B cell (primary cell): ENCODE measurements at regions not wholly inside any gene's neighbourhood (a gene's known extent, or its start where the extent isn't known, plus 50 kb on each side); places are given as distances from the start of the nearest gene placed in this dataset.

Experiments used
- ATAC-seq: fragments of 200-7000 bp; cut with Tn5 transposase; one replicate; pipeline ENCODE4 v1.10.0; 2021; ENCODE audit warnings: low read depth, mild to moderate bottlenecking, moderate number of reproducible peaks, moderate library complexity
- CTCF ChIA-PET: fragments of 350-600 bp; sonication (Branson Sonifier 250); formaldehyde crosslinking; loops from one replicate; lab custom pipeline; 2021; ENCODE audit warnings: antibody characterized with exemption, inconsistent platforms; lab: Charles Lee
- POLR2A ChIA-PET: fragments of 350-600 bp; sonication (Branson Sonifier 250); formaldehyde crosslinking; loops from one replicate; lab custom pipeline; 2021; ENCODE audit warnings: antibody characterized with exemption; lab: Charles Lee
- DNase-seq: peaks from one replicate; pipeline ENCODE4 v3.0.0; 2013
- H2AFZ ChIP-seq: 2 replicates; pipeline ENCODE4 v1.6.1; 2012; ENCODE audit warnings: mild to moderate bottlenecking, low read depth, low read length; ENCODE audit not compliant: insufficient read depth, poor library complexity, severe bottlenecking
- H3K27ac ChIP-seq, 2 donors: 1 replicate in 1 of 2; 2 replicates in 1 of 2; pipeline ENCODE4 v1.5.1; 2012 to 2013; ENCODE audit warnings: low read length in 2 of 2, mild to moderate bottlenecking in 2 of 2, moderate library complexity in 1 of 2
- H3K27me3 ChIP-seq, 4 experiments: fragments of 200-600 bp in 1 of 4; sonication (generic) in 1 of 4; replicated peaks in 1 of 4; 1 replicate in 2 of 4; 2 replicates in 2 of 4; pipeline versions ENCODE4 v1.6.1 to v1.7.0; 2013 to 2016; ENCODE audit warnings: low read length in 3 of 4, mild to moderate bottlenecking in 2 of 4, mixed read lengths in 1 of 4, moderate library complexity in 1 of 4; ENCODE audit not compliant: insufficient read depth in 4 of 4, control insufficient read depth in 3 of 4; ENCODE audit errors: control extremely low read depth in 1 of 4
- H3K36me3 ChIP-seq, 2 experiments: replicated peaks in 1 of 2; 1 replicate in 1 of 2; 2 replicates in 1 of 2; pipeline versions ENCODE4 v1.6.1 to v1.7.1; 2013; ENCODE audit warnings: low read length in 1 of 2; ENCODE audit not compliant: insufficient read depth in 2 of 2, control insufficient read depth in 1 of 2; ENCODE audit errors: control extremely low read depth in 1 of 2, extremely low read depth in 1 of 2
- H3K4me1 ChIP-seq, 2 donors: fragments of 200-600 bp in 1 of 2; sonication (generic) in 1 of 2; 1 replicate in 1 of 2; 2 replicates in 1 of 2; pipeline versions ENCODE4 v1.5.1 to v1.6.1; 2013 to 2017; ENCODE audit warnings: low read length in 2 of 2; ENCODE audit not compliant: control insufficient read depth in 2 of 2, insufficient read depth in 2 of 2
- H3K4me2 ChIP-seq: replicated peaks from 2 replicates; pipeline ENCODE3; 2012; ENCODE audit warnings: mild to moderate bottlenecking, low read depth, low read length; ENCODE audit not compliant: poor library complexity, severe bottlenecking
- H3K4me3 ChIP-seq, 5 experiments: fragments of 200-600 bp in 1 of 5; sonication (generic) in 1 of 5; 1 replicate in 3 of 5; 2 replicates in 2 of 5; pipeline versions ENCODE4 v1.5.1 to v1.7.0; 2011 to 2016; ENCODE audit warnings: low read length in 4 of 5, mild to moderate bottlenecking in 4 of 5, low read depth in 2 of 5, control low read depth in 1 of 5, moderate library complexity in 1 of 5; ENCODE audit not compliant: insufficient read depth in 1 of 5; ENCODE audit errors: control extremely low read depth in 1 of 5, extremely low read depth in 1 of 5
- H3K79me2 ChIP-seq: fragments of 200-600 bp; sonication (generic); one replicate; pipeline ENCODE4 v1.6.0; 2016; ENCODE audit warnings: low read length; ENCODE audit not compliant: control insufficient read depth, insufficient read depth
- H3K9ac ChIP-seq: fragments of 200-600 bp; sonication (generic); 2 replicates; pipeline ENCODE4 v1.6.1; 2017; ENCODE audit warnings: mild to moderate bottlenecking, low read length, moderate library complexity
- H3K9me3 ChIP-seq, 3 donors: one replicate each; pipeline versions ENCODE4 v1.6.1 to v1.7.1; 2013; ENCODE audit warnings: low read length in 2 of 3; ENCODE audit not compliant: control insufficient read depth in 2 of 3, insufficient read depth in 1 of 3; ENCODE audit errors: control extremely low read depth in 1 of 3
- H4K20me1 ChIP-seq: 2 replicates; pipeline ENCODE4 v1.6.0; 2012; ENCODE audit warnings: mild to moderate bottlenecking, low read length; ENCODE audit not compliant: insufficient read depth, control insufficient read depth, poor library complexity, severe bottlenecking
- H3K27ac Mint-ChIP-seq: one replicate; pipeline ENCODE4 v1.8.0; 2021; ENCODE audit warnings: mixed read lengths
- H3K27me3 Mint-ChIP-seq: one replicate; pipeline ENCODE4 v1.8.0; 2021; ENCODE audit warnings: mixed read lengths
- H3K4me1 Mint-ChIP-seq: one replicate; pipeline ENCODE4 v1.8.0; 2021; ENCODE audit warnings: mixed read lengths
- H3K4me3 Mint-ChIP-seq: one replicate; pipeline ENCODE4 v1.8.0; 2021; ENCODE audit warnings: mixed read lengths
- H3K9me3 Mint-ChIP-seq: one replicate; pipeline ENCODE4 v1.8.0; 2022; ENCODE audit warnings: mixed read lengths; ENCODE audit not compliant: insufficient read depth
- CTCF ChIP-seq: fragments of 200-600 bp; IDR thresholded peaks from one replicate; pipeline ENCODE4 v1.8.0; 2022; ENCODE audit warnings: antibody characterized with exemption, mild to moderate bottlenecking
- EZH2 ChIP-seq: IDR thresholded peaks from 2 replicates; pipeline ENCODE4 v1.6.1; 2012; ENCODE audit warnings: borderline replicate concordance, low read depth, mild to moderate bottlenecking, moderate library complexity, low read length; ENCODE audit not compliant: insufficient read depth, poor library complexity, severe bottlenecking
- WGBS: methylation state at CpG from one replicate; pipeline ENCODE4 v1.1.5; 2013; ENCODE audit warnings: missing lambda C conversion rate; ENCODE audit not compliant: insufficient coverage; 5-methylcytosine and 5-hydroxymethylcytosine counted together
- intact Hi-C: fragments of 100-400 bp; cut with micrococcal nuclease; formaldehyde crosslinking; loops from one replicate; pipeline ENCODE4 v1.10.0; 2022

- Histone ChIP-seq H3K79me2 (no peaks in the 10 kb centered on the region), H4K20me1 (no peaks in the 10 kb centered on the region), H3K27me3 (no peaks in the 10 kb centered on the region), H3K4me3 (no peak overlapping the region), H3K9me3 (no peaks in the 10 kb centered on the region), H2AFZ (no peak overlapping the region), H3K36me3 (no peaks in the 10 kb centered on the region), H3K4me1 (no peaks in the 10 kb centered on the region), H3K9ac (no peak overlapping the region), H3K27ac (no peak overlapping the region), H3K4me2 (no peak overlapping the region)
- DNase-seq (no peak), ATAC-seq (no peak)
- H3K27me3 Mint-ChIP-seq: peaks cover 4% of the 10 kb centered on the region
- no peak overlapping the region for H3K4me3 Mint-ChIP-seq
- POLR2A ChIA-PET: no interaction called here
- H3K4me1 Mint-ChIP-seq: no peaks in the 10 kb centered on the region
- TF ChIP-seq CTCF: no peak
- TF ChIP-seq EZH2: no peak
- 63% methylated on average over 1 of the region's 6 CpGs for WGBS
- CTCF ChIA-PET: interaction anchor here (0.7 kb wide), 1 partner anchor 9 kb away, joined by 3 read pairs; no protein-coding TSS in a partner anchor
- intact Hi-C loops: loop anchor here (5.0 kb wide), 1 partner anchor 488 kb away; the partner anchor contains the start of gene DRD1
- H3K27ac Mint-ChIP-seq: no peak overlapping the region
- no peaks in the 10 kb centered on the region for H3K9me3 Mint-ChIP-seq
Observed at GRCh38 chr5:174953871-174954270, 229.5 kb downstream of the MSX2 start.

GRCh38 chr5:174951151-174951780, 226.9 kb downstream of the MSX2 start:
- Mint-ChIP-seq H3K27ac (no peak overlapping the region), H3K9me3 (no peaks in the 10 kb centered on the region), H3K4me1 (no peaks in the 10 kb centered on the region), H3K4me3 (no peak overlapping the region), H3K27me3 (peaks cover 4% of the 10 kb centered on the region)
- no peaks in the 10 kb centered on the region for H3K79me2 ChIP-seq
- DNase-seq (peak; percentile 38), ATAC-seq (no peak)
- H3K36me3 ChIP-seq: no peaks in the 10 kb centered on the region
- TF ChIP-seq EZH2 (no peak), CTCF (peak; percentile 56)
- ChIA-PET POLR2A (no interaction called here), CTCF (interaction anchor here (0.6 kb wide), 2 partner anchors 26 to 189 kb away, joined by 3 read pairs; no protein-coding TSS in a partner anchor)
- no peak overlapping the region for H3K27ac ChIP-seq
- no peaks in the 10 kb centered on the region for H3K9me3 ChIP-seq
- no peak overlapping the region for H3K4me3 ChIP-seq
- intact Hi-C loops: loop anchor here (5.0 kb wide), 1 partner anchor 491 kb away; the partner anchor contains the start of gene DRD1
- H2AFZ ChIP-seq: no peak overlapping the region
- no peak overlapping the region for H3K9ac ChIP-seq
- no peak overlapping the region for H3K4me2 ChIP-seq
- no peaks in the 10 kb centered on the region for H3K27me3 ChIP-seq
- WGBS: 33% methylated on average over 5 of the region's 5 CpGs
- no peaks in the 10 kb centered on the region for H3K4me1 ChIP-seq
- H4K20me1 ChIP-seq: no peaks in the 10 kb centered on the region
